NCI-H187 (cell line): ENCODE measurements at regions not wholly inside any gene's neighbourhood (a gene's known extent, or its start where the extent isn't known, plus 50 kb on each side); places are given as distances from the start of the nearest gene placed in this dataset.
"Not testable (repeated sequence)": the region's sequence is repeated elsewhere in the genome, so short reads cannot be mapped to it uniquely, and the experiment has no call there.

Experiments
- DNase-seq, 2 experiments: peaks; one replicate each; lab custom pipeline; 2025; lab: John Stamatoyannopoulos, UW

DNA sequence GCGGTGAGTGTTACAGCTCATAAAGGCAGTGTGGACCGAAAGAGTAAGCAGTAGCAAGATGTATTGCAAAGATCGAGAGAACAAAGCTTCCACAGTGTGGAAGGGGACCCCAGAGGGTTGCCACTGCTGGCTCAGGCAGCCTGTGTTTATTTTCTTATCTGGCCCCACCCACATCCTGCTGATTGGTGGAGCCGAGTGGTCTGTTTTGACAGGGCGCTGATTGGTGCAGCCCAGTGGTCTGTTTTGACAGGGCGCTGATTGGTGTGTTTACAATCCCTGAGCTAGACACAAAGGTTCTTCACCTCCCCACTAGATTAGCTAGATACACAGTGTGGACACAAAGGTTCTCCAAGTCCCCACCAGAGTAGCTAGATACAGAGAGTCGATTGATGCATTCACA, 747.8 kb upstream of the NRXN1 start:
- not testable (repeated sequence) for DNase-seq

GRCh38 chr2:51778806-51779205, 746.9 kb upstream of the NRXN1 start:
- DNase-seq = no peak

DNA sequence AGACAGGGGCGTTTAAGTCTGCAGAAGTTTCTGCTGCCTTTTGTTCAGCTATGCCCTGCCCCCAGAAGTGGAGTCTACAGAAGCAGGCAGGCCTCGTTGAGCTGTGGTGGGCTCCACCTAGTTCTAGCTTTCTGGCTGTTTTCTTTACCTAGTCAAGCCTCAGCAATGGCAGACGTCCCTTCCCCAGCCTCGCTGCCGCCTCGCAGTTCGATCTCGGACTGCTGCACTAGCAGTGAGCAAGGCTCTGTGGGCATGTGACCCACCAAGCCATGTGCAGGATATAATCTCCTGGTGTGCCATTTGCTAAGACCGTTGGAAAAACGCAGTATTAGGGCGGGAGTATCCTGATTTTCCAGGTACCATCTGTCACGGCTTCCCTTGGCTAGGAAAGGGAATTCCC, 742.7 kb upstream of the NRXN1 start:
- DNase-seq = not testable (repeated sequence)

DNA sequence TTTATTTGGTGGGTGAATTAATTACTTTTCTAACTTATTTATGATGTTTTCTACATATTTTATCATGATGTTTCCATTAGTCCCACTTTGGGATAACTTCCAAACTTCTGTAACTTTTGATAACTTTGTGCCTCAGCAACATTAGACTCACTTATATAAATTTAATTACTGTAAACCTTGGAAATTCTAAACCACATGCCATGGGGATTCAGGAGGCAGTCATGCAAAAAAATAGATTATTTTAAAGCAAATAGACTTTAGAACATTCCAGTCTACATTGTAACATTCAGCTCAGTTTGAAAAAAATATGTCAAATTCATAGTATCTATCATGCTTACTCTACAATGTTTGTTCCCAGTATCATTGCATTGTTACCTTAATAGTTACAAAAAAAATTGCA, 728.5 kb upstream of the NRXN1 start:
- no peak for DNase-seq

- DNase-seq = no peak
These were observed 726.1 kb upstream of the NRXN1 start for GRCh38 chr2:51758081-51758480.

DNA sequence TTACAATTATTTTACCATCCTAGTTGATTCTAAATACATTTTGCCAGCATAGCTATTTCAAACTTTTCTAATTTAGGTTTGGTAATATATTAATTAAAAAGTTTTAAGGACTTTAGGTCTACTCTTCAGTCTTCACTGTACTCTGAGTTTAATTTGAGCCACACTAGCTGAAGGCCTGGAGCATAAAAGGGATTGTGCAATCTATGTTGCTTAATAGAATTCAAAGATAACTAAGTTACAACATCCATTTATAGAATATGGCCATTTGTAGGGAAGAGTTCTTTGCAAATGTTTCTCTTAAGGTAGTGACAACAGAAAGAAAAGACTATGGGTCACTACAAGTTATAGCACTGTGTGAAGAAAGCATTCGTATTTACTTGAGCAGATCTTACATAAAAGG, 702.2 kb upstream of the NRXN1 start:
- DNase-seq = no peak

GRCh38 chr2:51723691-51724090, 691.8 kb upstream of the NRXN1 start:
- DNase-seq = no peak

- DNase-seq = no peak
These were observed 690.4 kb upstream of the NRXN1 start for GRCh38 chr2:51722311-51722710.

- DNase-seq = no peak
These were observed 688.9 kb upstream of the NRXN1 start for GRCh38 chr2:51720826-51721225.

- DNase-seq = no peak
These were observed 686.9 kb upstream of the NRXN1 start for GRCh38 chr2:51718881-51719280.

DNA sequence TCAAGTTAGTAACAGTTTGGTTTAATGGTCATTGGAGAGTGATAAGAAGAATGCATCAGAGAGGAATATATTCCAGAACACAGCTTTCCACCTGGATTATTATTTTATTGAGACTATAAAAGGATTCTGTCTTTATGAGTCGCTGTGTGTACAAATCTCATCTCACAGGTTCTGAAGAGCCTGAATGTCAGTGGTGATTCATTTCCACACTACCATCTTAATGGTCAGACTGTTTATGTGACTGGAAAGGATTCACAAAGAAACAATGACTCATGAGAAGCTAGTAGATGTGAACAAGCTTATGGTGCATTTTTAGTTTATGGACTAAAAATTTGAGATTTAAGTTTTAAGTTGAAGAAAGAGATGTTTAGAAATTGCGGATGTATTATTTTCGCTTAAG, 685.4 kb upstream of the NRXN1 start:
- no peak for DNase-seq

DNA sequence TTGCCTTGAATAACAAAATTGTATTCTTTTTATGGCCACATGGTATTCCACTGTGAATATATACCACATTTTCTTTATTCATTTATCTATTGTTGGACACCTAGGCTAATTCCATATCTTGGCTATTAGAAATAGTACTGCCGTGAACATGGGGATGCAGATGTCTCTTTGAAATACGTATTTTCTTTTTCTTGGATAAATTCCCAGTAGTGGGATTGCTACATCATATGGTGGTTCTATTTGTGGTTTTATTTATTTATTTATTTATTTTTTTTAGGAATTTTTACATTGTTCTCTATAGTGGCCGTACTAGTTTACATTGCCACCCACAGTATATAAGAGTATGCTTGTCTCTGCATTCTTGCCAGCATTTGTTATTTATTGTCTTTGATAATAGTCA, 679.8 kb upstream of the NRXN1 start:
- no peak for DNase-seq

- peak; percentile 18 for DNase-seq
These were observed 678.3 kb upstream of the NRXN1 start for GRCh38 chr2:51710222-51710621.

GRCh38 chr2:51707625-51708024, 675.7 kb upstream of the NRXN1 start:
- DNase-seq = no peak

- peak in 1 of 2 experiments; percentile 46 for DNase-seq
These were observed 674.3 kb upstream of the NRXN1 start for GRCh38 chr2:51706220-51706619.

- no peak for DNase-seq
These were observed 673.5 kb upstream of the NRXN1 start for GRCh38 chr2:51705417-51705816.

DNA sequence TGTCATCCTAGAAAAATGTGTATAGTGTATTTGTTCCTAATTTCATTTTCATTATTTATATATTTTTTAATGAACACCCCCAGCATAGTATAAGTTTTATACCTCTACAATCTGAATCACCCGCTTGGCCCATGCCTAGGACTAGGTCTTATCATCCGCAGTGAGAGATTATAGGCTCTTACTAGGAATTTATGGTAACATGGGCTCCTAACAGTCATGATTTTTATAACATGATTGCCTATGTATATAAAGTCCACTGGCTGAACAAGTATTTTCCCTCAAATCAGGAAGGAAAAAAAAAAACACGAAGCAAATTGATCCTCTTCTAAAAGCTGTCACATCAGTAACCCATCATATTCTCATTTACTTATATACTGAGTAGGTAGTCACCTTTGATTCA, 666.1 kb upstream of the NRXN1 start:
- no peak for DNase-seq

- DNase-seq = no peak
These were observed 665.2 kb upstream of the NRXN1 start for GRCh38 chr2:51697095-51697494.

DNA sequence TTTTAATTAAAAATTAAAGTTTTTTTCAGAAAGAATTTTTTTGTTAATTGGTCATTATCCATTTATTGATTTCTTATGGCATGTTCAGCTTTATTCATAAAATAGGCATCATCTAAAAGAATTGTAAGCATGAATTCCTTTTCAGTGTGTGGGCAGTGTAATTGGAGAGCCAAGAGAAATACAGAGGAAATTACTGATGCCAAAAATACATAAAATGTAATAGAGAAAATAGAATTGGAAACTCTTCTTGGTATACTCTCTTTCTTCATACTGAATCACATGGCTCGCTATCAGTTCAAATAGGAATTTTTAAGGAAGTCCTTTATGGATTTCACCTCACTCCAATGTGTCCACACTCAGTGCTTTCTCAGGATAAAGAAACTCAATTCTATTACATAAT, 663.6 kb upstream of the NRXN1 start:
- DNase-seq = no peak

DNA sequence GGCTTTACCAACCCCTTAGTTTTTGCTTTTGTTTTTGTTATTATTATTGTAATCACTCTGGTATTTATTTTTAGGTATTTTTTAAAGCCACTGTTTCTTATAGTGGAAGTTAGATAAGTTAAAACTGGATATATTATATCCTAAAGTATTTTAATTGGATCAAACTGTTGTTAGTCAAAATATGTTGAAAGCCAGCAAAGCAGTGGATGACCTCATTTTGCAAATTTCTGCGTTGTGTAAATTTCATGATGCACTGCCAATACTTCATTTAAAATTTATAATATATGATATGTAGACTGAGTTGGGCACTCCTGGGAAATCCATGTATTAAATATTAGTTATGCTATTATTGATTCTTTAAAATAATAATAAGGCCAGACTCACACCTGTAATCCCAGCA, 661.7 kb upstream of the NRXN1 start:
- DNase-seq = no peak

DNA sequence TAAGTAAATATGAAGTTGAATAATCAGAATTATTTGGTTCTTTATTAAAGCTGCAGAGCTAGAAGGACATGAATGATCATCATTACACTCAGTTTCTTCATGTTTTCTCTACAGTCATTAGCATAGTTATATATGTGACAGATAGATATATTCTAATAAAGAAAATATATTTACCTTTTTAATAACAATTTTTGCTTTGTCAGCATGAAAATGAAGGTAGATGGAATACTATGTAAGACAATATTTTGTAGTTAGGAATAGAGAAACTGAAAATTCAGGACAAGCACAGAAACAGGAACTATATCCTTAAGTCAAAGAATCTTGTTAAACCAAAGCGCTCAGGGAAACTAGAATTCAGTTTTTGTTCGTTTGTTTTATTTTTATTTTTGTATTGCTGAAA, 649.9 kb upstream of the NRXN1 start:
- DNase-seq = no peak

- DNase-seq = no peak
These were observed 641.7 kb upstream of the NRXN1 start for GRCh38 chr2:51673628-51674027.

DNA sequence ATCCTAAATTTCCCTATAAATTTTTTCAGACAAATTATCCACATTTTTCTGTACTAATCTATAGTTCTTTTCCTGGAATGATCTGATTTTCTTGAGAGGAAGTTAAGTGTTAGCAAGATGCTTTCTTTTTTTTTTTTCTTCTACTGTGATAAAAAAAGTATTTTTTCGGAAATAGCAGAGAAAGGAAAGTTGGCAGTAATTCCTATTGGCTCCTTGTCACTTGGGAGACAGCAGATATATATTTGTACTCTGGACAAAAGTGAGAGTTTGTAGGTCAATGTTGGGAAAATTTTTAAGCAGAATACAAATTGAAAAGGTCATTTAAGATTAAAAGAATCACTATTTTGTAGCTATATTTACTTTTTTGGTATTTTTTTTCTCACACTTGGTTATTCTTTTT, 635.7 kb upstream of the NRXN1 start:
- DNase-seq = no peak

GRCh38 chr2:51662187-51662586, 630.3 kb upstream of the NRXN1 start:
- DNase-seq = no peak

DNA sequence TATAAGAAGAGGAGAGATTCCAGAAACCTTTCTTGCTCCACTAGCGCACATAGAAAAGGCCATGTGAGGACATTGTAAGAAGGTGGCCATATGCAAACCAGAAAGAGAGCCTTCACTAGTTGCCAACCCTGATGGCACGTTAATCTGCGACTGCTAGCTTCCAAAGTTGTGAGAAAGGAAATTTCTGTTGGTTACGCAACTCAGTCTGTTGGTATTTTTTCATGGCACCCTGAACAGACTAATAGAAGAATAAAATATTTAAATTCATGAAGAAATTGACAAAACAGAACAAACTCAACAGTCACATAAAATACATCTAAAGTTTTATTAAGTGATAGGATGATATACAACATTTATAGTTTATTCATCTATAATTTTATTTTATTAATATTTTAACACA, 625.9 kb upstream of the NRXN1 start:
- no peak for DNase-seq
